RWPE1 (cell line): ENCODE measurements at regions not wholly inside any gene's neighbourhood (a gene's known extent, or its start where the extent isn't known, plus 50 kb on each side); places are given as distances from the start of the nearest gene placed in this dataset.
A peak's percentile ranks its signal among the peaks of the same experiment; 100 is the strongest.

Source experiments
- CTCF ChIA-PET: fragments of 350-600 bp; sonication (Branson Sonifier 250); formaldehyde crosslinking; extraction: SDS; loops from one replicate; lab custom pipeline; 2021; lab: Yijun Ruan, JAX
- POLR2A ChIA-PET: fragments of 400-600 bp; formaldehyde crosslinking; extraction: SDS; loops from one replicate; lab custom pipeline; 2020; ENCODE audit warnings: antibody characterized with exemption; ENCODE audit not compliant: low non-redundant PET; lab: Yijun Ruan, JAX
- DNase-seq: peaks from one replicate; pipeline ENCODE4 v3.0.0; 2012; ENCODE audit warnings: low spot score
- H3K27ac ChIP-seq: fragments of 450-650 bp; 2 replicates; pipeline ENCODE4 v1.5.1; 2017
- TF ChIP-seq, protein P1 (sequence below): fragments of 450-650 bp; conservative IDR thresholded peaks from 2 replicates; pipeline ENCODE4 v1.5.1; 2017; ENCODE audit warnings: low read depth, mild to moderate bottlenecking

GRCh38 chr18:44586782-44587524 lies 93.7 kb upstream of the SETBP1 start:
- no peak for DNase-seq
- CTCF ChIA-PET: interaction anchor here (0.6 kb wide), 2 partner anchors 24 to 741 kb away, joined by 3 read pairs; no protein-coding TSS in a partner anchor
- TF ChIP-seq, protein P1, sequence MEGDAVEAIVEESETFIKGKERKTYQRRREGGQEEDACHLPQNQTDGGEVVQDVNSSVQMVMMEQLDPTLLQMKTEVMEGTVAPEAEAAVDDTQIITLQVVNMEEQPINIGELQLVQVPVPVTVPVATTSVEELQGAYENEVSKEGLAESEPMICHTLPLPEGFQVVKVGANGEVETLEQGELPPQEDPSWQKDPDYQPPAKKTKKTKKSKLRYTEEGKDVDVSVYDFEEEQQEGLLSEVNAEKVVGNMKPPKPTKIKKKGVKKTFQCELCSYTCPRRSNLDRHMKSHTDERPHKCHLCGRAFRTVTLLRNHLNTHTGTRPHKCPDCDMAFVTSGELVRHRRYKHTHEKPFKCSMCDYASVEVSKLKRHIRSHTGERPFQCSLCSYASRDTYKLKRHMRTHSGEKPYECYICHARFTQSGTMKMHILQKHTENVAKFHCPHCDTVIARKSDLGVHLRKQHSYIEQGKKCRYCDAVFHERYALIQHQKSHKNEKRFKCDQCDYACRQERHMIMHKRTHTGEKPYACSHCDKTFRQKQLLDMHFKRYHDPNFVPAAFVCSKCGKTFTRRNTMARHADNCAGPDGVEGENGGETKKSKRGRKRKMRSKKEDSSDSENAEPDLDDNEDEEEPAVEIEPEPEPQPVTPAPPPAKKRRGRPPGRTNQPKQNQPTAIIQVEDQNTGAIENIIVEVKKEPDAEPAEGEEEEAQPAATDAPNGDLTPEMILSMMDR: no peak
- 0 out of 2 replicates have a peak overlapping the region, but pooled peaks have one; percentile 42 for H3K27ac ChIP-seq
- POLR2A ChIA-PET: no interaction called here

DNA sequence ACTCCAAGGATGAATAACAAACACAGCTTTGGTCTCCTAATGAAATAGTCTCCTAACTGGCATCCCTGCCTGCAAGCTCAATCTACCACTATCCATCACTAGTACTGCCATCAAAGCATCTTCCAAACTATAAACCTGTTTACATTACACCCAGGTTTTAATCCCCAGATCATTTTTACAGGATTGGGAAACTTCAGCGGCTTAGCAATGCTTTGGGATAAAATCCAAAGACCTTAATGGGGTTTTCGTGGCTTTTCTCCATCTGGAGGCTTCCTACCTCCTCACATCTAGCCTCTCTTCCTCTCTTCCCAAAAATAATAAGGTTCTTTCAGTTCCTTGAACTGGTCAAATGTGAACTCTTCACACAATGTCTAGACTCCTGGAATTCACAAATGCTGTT lies 92.2 kb upstream of the SETBP1 start:
- CTCF ChIA-PET: no interaction called here

DNA sequence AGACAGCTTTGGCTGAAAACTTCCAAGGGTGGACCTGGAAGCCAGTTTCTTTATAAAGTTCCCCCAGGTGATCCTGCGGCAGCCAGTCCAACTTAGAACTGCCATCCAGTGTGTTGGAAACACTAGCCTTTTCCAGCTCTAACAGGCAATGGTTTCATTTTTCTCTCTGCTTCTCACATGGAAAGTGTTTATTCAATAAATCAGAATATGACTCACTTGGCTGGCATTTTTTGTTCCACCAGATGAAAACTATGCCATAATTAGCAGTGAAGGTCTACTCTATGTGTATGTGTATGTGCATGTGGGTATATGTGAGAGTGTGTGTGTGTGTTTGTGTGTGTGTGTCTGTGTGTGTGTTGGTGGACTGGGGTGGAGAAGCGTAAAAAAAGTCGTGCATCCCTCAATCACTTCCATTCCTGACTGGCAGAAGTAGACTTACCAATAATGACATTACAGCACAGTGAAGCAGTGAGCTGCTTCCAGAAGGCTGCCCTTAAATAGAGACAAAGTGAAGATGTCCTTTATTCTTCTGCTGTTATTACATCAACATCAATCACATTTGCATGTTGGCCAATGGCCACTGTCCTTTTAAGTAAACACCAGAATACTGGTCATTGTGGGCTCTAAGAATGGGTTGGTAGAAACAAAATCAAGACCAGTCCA lies 90.9 kb upstream of the SETBP1 start:
- CTCF ChIA-PET: interaction anchor here (0.6 kb wide), 1 partner anchor 136 kb away, joined by 3 read pairs; no protein-coding TSS in a partner anchor

More for the DNA sequence above, 92.2 kb upstream of the SETBP1 start:
- DNase-seq: no peak
- no peak overlapping the region for H3K27ac ChIP-seq
- TF ChIP-seq, protein P1: no peak
- POLR2A ChIA-PET: no interaction called here

GRCh38 chr18:44590956-44591670 lies 89.6 kb upstream of the SETBP1 start:
- CTCF ChIA-PET: no interaction called here
- DNase-seq: no peak
- POLR2A ChIA-PET: no interaction called here
- no peak overlapping the region for H3K27ac ChIP-seq
- TF ChIP-seq, protein P1: no peak

More for the DNA sequence above, 90.9 kb upstream of the SETBP1 start:
- POLR2A ChIA-PET: no interaction called here
- H3K27ac ChIP-seq: no peak overlapping the region
- peak; percentile 33 for DNase-seq
- TF ChIP-seq, protein P1: no peak

DNA sequence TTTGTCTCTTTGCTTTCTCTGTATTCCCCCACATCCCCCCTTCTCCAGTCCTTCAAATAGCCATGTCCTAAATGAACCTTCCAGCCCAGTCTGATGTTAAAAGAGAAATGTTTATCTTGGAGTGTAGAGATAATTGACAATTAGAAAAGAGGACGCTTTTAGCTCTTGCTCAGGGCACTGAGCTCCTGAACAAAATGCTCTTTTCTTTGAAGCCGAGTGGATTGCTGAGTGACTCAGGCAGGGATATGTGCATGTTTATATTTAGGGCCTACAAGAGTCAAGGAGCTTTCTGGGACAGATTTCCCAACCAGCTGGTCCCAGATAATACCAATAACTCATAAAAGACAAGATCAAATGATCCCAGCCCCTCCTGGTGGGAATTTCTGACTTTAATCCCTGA lies 88.0 kb upstream of the SETBP1 start:
- H3K27ac ChIP-seq: no peak overlapping the region
- TF ChIP-seq, protein P1: no peak
- CTCF ChIA-PET: no interaction called here
- POLR2A ChIA-PET: no interaction called here
- DNase-seq: no peak

DNA sequence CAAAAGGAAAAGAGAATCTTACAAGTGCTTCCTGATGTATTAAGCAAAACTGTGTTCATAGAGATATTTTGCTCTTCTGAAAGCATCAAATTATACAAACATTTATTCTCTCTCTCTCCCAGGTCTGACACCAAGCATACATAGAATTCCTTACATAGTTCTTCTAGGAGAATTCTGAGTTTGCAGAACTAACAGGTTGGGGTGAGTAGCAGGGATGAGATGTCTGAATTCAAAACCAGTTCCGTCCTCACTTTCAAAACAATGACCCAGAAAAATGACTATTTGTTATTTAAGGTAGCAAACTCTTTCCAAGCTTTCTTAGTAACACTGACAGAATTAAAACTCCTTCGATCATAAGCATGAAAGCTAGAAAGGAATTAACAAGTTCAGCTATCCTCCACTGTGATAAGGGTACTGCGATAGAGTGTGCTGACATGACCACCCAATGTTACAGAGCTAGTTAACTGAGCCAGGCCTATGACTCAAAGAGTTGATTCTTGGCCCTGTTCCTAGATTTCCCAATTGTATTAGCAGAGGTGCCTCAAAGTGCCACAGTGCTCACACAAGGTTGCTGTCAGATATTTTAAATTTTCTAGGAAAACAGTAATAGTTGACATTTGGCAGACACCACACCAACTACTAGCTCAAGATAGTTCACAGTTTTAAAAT lies 85.8 kb upstream of the SETBP1 start:
- no peak overlapping the region for H3K27ac ChIP-seq
- POLR2A ChIA-PET: no interaction called here
- TF ChIP-seq, protein P1: no peak
- peak; percentile 24 for DNase-seq
- CTCF ChIA-PET: no interaction called here
